HG02610 (cell line): ENCODE measurements at regions not wholly inside any gene's neighbourhood (a gene's known extent, or its start where the extent isn't known, plus 50 kb on each side); places are given as distances from the start of the nearest gene placed in this dataset.
"Not testable (repeated sequence)": the region's sequence is repeated elsewhere in the genome, so short reads cannot be mapped to it uniquely, and the experiment has no call there.

Experiments
- ATAC-seq: cut with Tn5 transposase; IDR thresholded peaks from one replicate; pipeline ENCODE4 v1.9.1; 2021; ENCODE audit warnings: mild to moderate bottlenecking, moderate library complexity; ENCODE audit not compliant: unreplicated experiment

- no peak for ATAC-seq
Measured at GRCh38 chr6:140269591-140270165, 895.2 kb upstream of the CITED2 start.

- ATAC-seq = no peak
Measured at GRCh38 chr6:140264431-140264830, 890.0 kb upstream of the CITED2 start.

- not testable (repeated sequence) for ATAC-seq
Measured at GRCh38 chr6:140258302-140258701, 883.9 kb upstream of the CITED2 start.

GRCh38 chr6:140256248-140256647 lies 881.8 kb upstream of the CITED2 start:
- ATAC-seq = no peak

GRCh38 chr6:140253096-140253495 lies 878.6 kb upstream of the CITED2 start:
- no peak for ATAC-seq

- no peak for ATAC-seq
Measured at GRCh38 chr6:140252099-140252498, 877.7 kb upstream of the CITED2 start.

- ATAC-seq = no peak
Measured at GRCh38 chr6:140245296-140246040, 871.0 kb upstream of the CITED2 start.

- no peak for ATAC-seq
Measured at GRCh38 chr6:140237251-140237650, 862.8 kb upstream of the CITED2 start.

GRCh38 chr6:140236732-140237131 lies 862.3 kb upstream of the CITED2 start:
- ATAC-seq = no peak

GRCh38 chr6:140230282-140230681 lies 855.8 kb upstream of the CITED2 start:
- ATAC-seq = no peak

GRCh38 chr6:140228491-140228890 lies 854.0 kb upstream of the CITED2 start:
- no peak for ATAC-seq

- no peak for ATAC-seq
Measured at GRCh38 chr6:140226637-140227036, 852.2 kb upstream of the CITED2 start.

GRCh38 chr6:140225701-140226436 lies 851.4 kb upstream of the CITED2 start:
- no peak for ATAC-seq

- no peak for ATAC-seq
Measured at GRCh38 chr6:140217283-140217682, 842.8 kb upstream of the CITED2 start.

- ATAC-seq = no peak
Measured at GRCh38 chr6:140209775-140210174, 835.3 kb upstream of the CITED2 start.

GRCh38 chr6:140208286-140208685 lies 833.8 kb upstream of the CITED2 start:
- ATAC-seq = no peak

GRCh38 chr6:140205795-140206593 lies 831.5 kb upstream of the CITED2 start:
- no peak for ATAC-seq

GRCh38 chr6:140204154-140204553 lies 829.7 kb upstream of the CITED2 start:
- no peak for ATAC-seq

GRCh38 chr6:140203661-140204147 lies 829.3 kb upstream of the CITED2 start:
- no peak for ATAC-seq

- no peak for ATAC-seq
Measured at GRCh38 chr6:140202964-140203515, 828.6 kb upstream of the CITED2 start.
